Gastrocnemius medialis (tissue), 4 donors: ENCODE measurements at regions not wholly inside any gene's neighbourhood (a gene's known extent, or its start where the extent isn't known, plus 50 kb on each side); places are given as distances from the start of the nearest gene placed in this dataset.

Experiments used
- CTCF ChIP-seq, 5 experiments: fragments of 450-650 bp in 3 of 5; fragments of 200-600 bp in 2 of 5; sonication (generic) in 2 of 5; IDR thresholded peaks in 4 of 5; conservative IDR thresholded peaks in 1 of 5; 1 replicate in 4 of 5; 2 replicates in 1 of 5; pipeline ENCODE4 v1.5.1; 2016 to 2019; ENCODE audit warnings: antibody characterized with exemption in 5 of 5, mild to moderate bottlenecking in 3 of 5, moderate library complexity in 3 of 5
- POLR2A ChIP-seq, 2 donors: fragments of 450-650 bp; IDR thresholded peaks; one replicate each; pipeline ENCODE4 v1.6.1; 2017; ENCODE audit warnings: antibody characterized with exemption in 2 of 2, mild to moderate bottlenecking in 2 of 2, moderate library complexity in 2 of 2

- TF ChIP-seq CTCF (IDR thresholded peaks at IDR 0.05 in 4 of 5, conservative IDR thresholded peaks at IDR 0.05 in 1 of 5) (no peak), POLR2A (IDR thresholded peaks at IDR 0.05) (no peak)
Observed at GRCh38 chr4:81839347-81840042, 367.8 kb upstream of the RASGEF1B start.
